ENCODE measurements at regions not wholly inside any gene's neighbourhood (a gene's known extent, or its start where the extent isn't known, plus 50 kb on each side); places are given as distances from the start of the nearest gene placed in this dataset.

DNA sequence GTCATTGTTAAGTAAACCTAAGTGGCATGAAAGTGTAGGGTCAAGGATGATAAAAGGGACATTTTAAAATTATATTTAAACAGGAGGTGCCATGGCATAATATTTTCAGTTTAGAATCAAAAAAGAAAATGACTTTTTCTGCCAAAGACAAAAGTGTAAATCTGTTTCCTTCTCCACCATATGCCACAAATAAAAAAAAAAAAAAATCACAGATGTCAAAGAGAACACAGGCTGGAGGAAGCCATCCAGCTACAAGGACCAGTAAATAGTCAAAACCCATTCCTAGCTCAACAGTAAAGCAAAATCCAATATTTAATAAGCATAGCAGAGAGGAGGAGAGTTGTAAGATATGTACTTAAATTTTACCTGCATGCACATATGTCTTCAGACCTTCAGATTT, 321.3 kb upstream of the TMEM229A start:
- no peak for TF ChIP-seq CTCF (IDR thresholded peaks at IDR 0.05; ENCODE audit: low read length)
- TF ChIP-seq EZH2 (IDR thresholded peaks at IDR 0.05; ENCODE audit: borderline replicate concordance, low read length): no peak

All from OCI-LY1 (cell line).